GM11168 (cell line): ENCODE measurements at regions not wholly inside any gene's neighbourhood (a gene's known extent, or its start where the extent isn't known, plus 50 kb on each side); places are given as distances from the start of the nearest gene placed in this dataset.
"Not testable (repeated sequence)": the region's sequence is repeated elsewhere in the genome, so short reads cannot be mapped to it uniquely, and the experiment has no call there.

Experiments
- in situ Hi-C: fragments of 300-500 bp; cut with MboI; formaldehyde crosslinking; loops from one replicate; pipeline ENCODE4 v1.12.0; 2022; ENCODE audit warnings: low sequenced_read_pairs; ENCODE audit not compliant: unreplicated experiment

GRCh38 chr2:235212501-235213158 is 260.8 kb downstream of the SH3BP4 start:
- in situ Hi-C loops: no loop called here

GRCh38 chr2:235215248-235215647 is 263.4 kb downstream of the SH3BP4 start:
- in situ Hi-C loops: no loop called here

- in situ Hi-C loops: no loop called here
Measured at GRCh38 chr2:235216901-235217300, 265.1 kb downstream of the SH3BP4 start.

- in situ Hi-C loops: no loop called here
Measured at GRCh38 chr2:235217846-235218245, 266.0 kb downstream of the SH3BP4 start.

GRCh38 chr2:235218486-235218907 is 266.7 kb downstream of the SH3BP4 start:
- in situ Hi-C loops: no loop called here

GRCh38 chr2:235219048-235219447 is 267.2 kb downstream of the SH3BP4 start:
- in situ Hi-C loops: no loop called here

- in situ Hi-C loops: no loop called here
Measured at GRCh38 chr2:235220331-235220730, 268.5 kb downstream of the SH3BP4 start.

- in situ Hi-C loops: no loop called here
Measured at GRCh38 chr2:235223011-235223410, 270.8 kb upstream of the AGAP1 start.

- in situ Hi-C loops: no loop called here
Measured at GRCh38 chr2:235224410-235224809, 269.4 kb upstream of the AGAP1 start.

- in situ Hi-C loops: no loop called here
Measured at GRCh38 chr2:235225261-235225660, 268.6 kb upstream of the AGAP1 start.

- in situ Hi-C loops: no loop called here
Measured at GRCh38 chr2:235227590-235227989, 266.3 kb upstream of the AGAP1 start.

GRCh38 chr2:235228422-235228821 is 265.4 kb upstream of the AGAP1 start:
- in situ Hi-C loops: not testable (repeated sequence)

GRCh38 chr2:235229236-235229635 is 264.6 kb upstream of the AGAP1 start:
- in situ Hi-C loops: no loop called here

- in situ Hi-C loops: no loop called here
Measured at GRCh38 chr2:235230821-235231601, 262.8 kb upstream of the AGAP1 start.

- in situ Hi-C loops: no loop called here
Measured at GRCh38 chr2:235232449-235233433, 261.1 kb upstream of the AGAP1 start.

GRCh38 chr2:235234736-235235135 is 259.1 kb upstream of the AGAP1 start:
- in situ Hi-C loops: no loop called here

- in situ Hi-C loops: no loop called here
Measured at GRCh38 chr2:235235977-235236767, 257.7 kb upstream of the AGAP1 start.

GRCh38 chr2:235238537-235238936 is 255.3 kb upstream of the AGAP1 start:
- in situ Hi-C loops: no loop called here

GRCh38 chr2:235240574-235240973 is 253.3 kb upstream of the AGAP1 start:
- in situ Hi-C loops: no loop called here
